GM10266 (cell line): ENCODE measurements at regions not wholly inside any gene's neighbourhood (a gene's known extent, or its start where the extent isn't known, plus 50 kb on each side); places are given as distances from the start of the nearest gene placed in this dataset.

ENCODE experiments used
- DNase-seq: peaks from one replicate; pipeline ENCODE4 v3.0.0; 2012; ENCODE audit errors: extremely low spot score
- CTCF ChIP-seq: IDR thresholded peaks from 2 replicates; pipeline ENCODE4 v1.5.1; 2012; ENCODE audit warnings: mild to moderate bottlenecking, low read depth; ENCODE audit not compliant: control insufficient read depth, insufficient read depth; ENCODE audit errors: missing control alignments

GRCh38 chrX:37904833-37905232, 57.5 kb upstream of the DYNLT3 start:
- DNase-seq: no peak
- TF ChIP-seq CTCF: no peak

GRCh38 chrX:37905436-37906147, 58.2 kb upstream of the DYNLT3 start:
- DNase-seq: no peak
- no peak for TF ChIP-seq CTCF

GRCh38 chrX:37906357-37906756, 59.0 kb upstream of the DYNLT3 start:
- DNase-seq: no peak
- TF ChIP-seq CTCF: no peak

GRCh38 chrX:37910186-37910585, 62.8 kb upstream of the DYNLT3 start:
- no peak for DNase-seq
- no peak for TF ChIP-seq CTCF

- no peak for TF ChIP-seq CTCF
- DNase-seq: no peak
These were observed 64.9 kb upstream of the DYNLT3 start for GRCh38 chrX:37912304-37912703.

GRCh38 chrX:37912777-37913176, 65.4 kb upstream of the DYNLT3 start:
- TF ChIP-seq CTCF: no peak
- DNase-seq: no peak

- DNase-seq: no peak
- TF ChIP-seq CTCF: no peak
These were observed 70.8 kb upstream of the DYNLT3 start for GRCh38 chrX:37918168-37918567.
